K562 (cell line): ENCODE measurements at regions not wholly inside any gene's neighbourhood (a gene's known extent, or its start where the extent isn't known, plus 50 kb on each side); places are given as distances from the start of the nearest gene placed in this dataset.

ENCODE experiments used
- CBX2 ChIP-seq: fragments of 200-600 bp; sonication (generic); IDR thresholded peaks from one replicate; pipeline ENCODE4 v1.6.1; 2012; ENCODE audit warnings: mild to moderate bottlenecking, low read length, inconsistent platforms; ENCODE audit not compliant: insufficient read depth, poor library complexity, severe bottlenecking
- CBX8 ChIP-seq: fragments of 200-600 bp; sonication (generic); IDR thresholded peaks from 2 replicates; pipeline ENCODE4 v1.6.1; 2012; ENCODE audit warnings: borderline replicate concordance, mixed run types, low read depth, mild to moderate bottlenecking, moderate library complexity, mixed read lengths, low read length, control low read depth, inconsistent platforms; ENCODE audit not compliant: poor library complexity, severe bottlenecking; ENCODE audit errors: extremely low read depth
- CREB1 ChIP-seq, 2 experiments: sonication (generic) in 1 of 2; formaldehyde crosslinking in 1 of 2; IDR thresholded peaks; 2 replicates each; pipeline versions ENCODE4 v1.6.1 to v1.8.0; 2012 to 2022; ENCODE audit warnings: inconsistent platforms in 1 of 2, mild to moderate bottlenecking in 1 of 2, missing genetic modification reagents in 1 of 2, moderate library complexity in 1 of 2
- POLR2A ChIP-seq: fragments of 450-650 bp; conservative IDR thresholded peaks from 2 replicates; pipeline ENCODE4 v1.6.1; 2016
- PTBP1 ChIP-seq: fragments of 200-400 bp; formaldehyde crosslinking; IDR thresholded peaks from 2 replicates; pipeline ENCODE4 v1.6.1; 2017; ENCODE audit warnings: low read depth, low read length
- ZNF253 ChIP-seq: fragments of 250-450 bp; sonication (Bioruptor Pico); conservative IDR thresholded peaks from 2 replicates; pipeline ENCODE4 v1.6.1; 2021; ENCODE audit warnings: mild to moderate bottlenecking
- TF ChIP-seq, protein P1 (sequence below), 3 experiments: IDR thresholded peaks in 2 of 3; conservative IDR thresholded peaks in 1 of 3; 2 replicates each; pipeline ENCODE4 v1.5.1; 2011 to 2012; ENCODE audit warnings: low read length in 3 of 3, mild to moderate bottlenecking in 3 of 3, control low read depth in 2 of 3, improper control_type of control experiment in 1 of 3, inconsistent platforms in 1 of 3, low read depth in 1 of 3, mixed read lengths in 1 of 3, moderate library complexity in 1 of 3; ENCODE audit not compliant: insufficient read depth in 2 of 3
- TF ChIP-seq, protein P2 (sequence below): sonication (generic); formaldehyde crosslinking; IDR thresholded peaks from 2 replicates; pipeline ENCODE4 v1.8.1; 2022; ENCODE audit warnings: missing genetic modification reagents
- TF ChIP-seq, protein P3 (sequence below), 3 experiments: fragments of 200-800 bp in 1 of 3; fragments of 250-450 bp in 1 of 3; fragments of 450-650 bp in 1 of 3; sonication (Bioruptor Pico) in 1 of 3; sonication (Bioruptor generic) in 1 of 3; formaldehyde crosslinking in 1 of 3; IDR thresholded peaks; 2 replicates each; pipeline versions ENCODE4 v1.6.1 to v1.8.0; 2016 to 2022; ENCODE audit warnings: mild to moderate bottlenecking in 2 of 3, missing genetic modification characterization in 2 of 3, missing compliant biosample characterization in 1 of 3, moderate library complexity in 1 of 3

DNA sequence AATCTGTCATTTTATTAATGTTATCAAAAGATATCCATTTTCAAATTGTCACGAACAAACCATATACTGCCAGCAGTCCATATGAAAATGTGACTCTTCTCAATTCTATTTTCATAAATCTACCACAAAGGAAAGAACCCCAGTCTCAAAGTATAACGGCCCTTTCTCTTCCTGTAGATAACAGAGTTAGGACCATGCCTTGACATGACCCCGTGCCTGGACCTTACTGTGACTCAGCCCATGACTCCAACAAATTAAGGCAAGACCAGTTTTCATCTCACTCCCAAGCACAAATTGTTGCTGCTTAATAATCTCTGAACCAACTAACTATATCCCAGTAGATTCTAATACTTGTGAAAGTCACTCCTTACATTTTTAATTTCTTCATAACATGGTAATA, 124.4 kb upstream of the NFIA start:
- TF ChIP-seq CREB1 (IDR thresholded peaks at IDR 0.05) (no peak), CREB1 (CRISPR knock-in tag; IDR thresholded peaks at IDR 0.05) (no peak), CBX8 (no peak), PTBP1 (no peak), CBX2 (no peak), POLR2A (no peak), ZNF253 (CRISPR knock-in tag) (no peak)
- TF ChIP-seq, protein P1, sequence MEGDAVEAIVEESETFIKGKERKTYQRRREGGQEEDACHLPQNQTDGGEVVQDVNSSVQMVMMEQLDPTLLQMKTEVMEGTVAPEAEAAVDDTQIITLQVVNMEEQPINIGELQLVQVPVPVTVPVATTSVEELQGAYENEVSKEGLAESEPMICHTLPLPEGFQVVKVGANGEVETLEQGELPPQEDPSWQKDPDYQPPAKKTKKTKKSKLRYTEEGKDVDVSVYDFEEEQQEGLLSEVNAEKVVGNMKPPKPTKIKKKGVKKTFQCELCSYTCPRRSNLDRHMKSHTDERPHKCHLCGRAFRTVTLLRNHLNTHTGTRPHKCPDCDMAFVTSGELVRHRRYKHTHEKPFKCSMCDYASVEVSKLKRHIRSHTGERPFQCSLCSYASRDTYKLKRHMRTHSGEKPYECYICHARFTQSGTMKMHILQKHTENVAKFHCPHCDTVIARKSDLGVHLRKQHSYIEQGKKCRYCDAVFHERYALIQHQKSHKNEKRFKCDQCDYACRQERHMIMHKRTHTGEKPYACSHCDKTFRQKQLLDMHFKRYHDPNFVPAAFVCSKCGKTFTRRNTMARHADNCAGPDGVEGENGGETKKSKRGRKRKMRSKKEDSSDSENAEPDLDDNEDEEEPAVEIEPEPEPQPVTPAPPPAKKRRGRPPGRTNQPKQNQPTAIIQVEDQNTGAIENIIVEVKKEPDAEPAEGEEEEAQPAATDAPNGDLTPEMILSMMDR (IDR thresholded peaks at IDR 0.05 in 2 of 3, conservative IDR thresholded peaks at IDR 0.05 in 1 of 3; ENCODE audit: insufficient read depth in 2 of 3, low read depth in 1 of 3, low read length in 3 of 3), result no peak
- TF ChIP-seq, protein P2, sequence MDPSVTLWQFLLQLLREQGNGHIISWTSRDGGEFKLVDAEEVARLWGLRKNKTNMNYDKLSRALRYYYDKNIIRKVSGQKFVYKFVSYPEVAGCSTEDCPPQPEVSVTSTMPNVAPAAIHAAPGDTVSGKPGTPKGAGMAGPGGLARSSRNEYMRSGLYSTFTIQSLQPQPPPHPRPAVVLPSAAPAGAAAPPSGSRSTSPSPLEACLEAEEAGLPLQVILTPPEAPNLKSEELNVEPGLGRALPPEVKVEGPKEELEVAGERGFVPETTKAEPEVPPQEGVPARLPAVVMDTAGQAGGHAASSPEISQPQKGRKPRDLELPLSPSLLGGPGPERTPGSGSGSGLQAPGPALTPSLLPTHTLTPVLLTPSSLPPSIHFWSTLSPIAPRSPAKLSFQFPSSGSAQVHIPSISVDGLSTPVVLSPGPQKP, result no peak
- TF ChIP-seq, protein P3, sequence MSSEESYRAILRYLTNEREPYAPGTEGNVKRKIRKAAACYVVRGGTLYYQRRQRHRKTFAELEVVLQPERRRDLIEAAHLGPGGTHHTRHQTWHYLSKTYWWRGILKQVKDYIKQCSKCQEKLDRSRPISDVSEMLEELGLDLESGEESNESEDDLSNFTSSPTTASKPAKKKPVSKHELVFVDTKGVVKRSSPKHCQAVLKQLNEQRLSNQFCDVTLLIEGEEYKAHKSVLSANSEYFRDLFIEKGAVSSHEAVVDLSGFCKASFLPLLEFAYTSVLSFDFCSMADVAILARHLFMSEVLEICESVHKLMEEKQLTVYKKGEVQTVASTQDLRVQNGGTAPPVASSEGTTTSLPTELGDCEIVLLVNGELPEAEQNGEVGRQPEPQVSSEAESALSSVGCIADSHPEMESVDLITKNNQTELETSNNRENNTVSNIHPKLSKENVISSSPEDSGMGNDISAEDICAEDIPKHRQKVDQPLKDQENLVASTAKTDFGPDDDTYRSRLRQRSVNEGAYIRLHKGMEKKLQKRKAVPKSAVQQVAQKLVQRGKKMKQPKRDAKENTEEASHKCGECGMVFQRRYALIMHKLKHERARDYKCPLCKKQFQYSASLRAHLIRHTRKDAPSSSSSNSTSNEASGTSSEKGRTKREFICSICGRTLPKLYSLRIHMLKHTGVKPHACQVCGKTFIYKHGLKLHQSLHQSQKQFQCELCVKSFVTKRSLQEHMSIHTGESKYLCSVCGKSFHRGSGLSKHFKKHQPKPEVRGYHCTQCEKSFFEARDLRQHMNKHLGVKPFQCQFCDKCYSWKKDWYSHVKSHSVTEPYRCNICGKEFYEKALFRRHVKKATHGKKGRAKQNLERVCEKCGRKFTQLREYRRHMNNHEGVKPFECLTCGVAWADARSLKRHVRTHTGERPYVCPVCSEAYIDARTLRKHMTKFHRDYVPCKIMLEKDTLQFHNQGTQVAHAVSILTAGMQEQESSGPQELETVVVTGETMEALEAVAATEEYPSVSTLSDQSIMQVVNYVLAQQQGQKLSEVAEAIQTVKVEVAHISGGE (CRISPR knock-in tag; IDR thresholded peaks at IDR 0.05), result no peak
